SK-MEL-5 (cell line): ENCODE measurements at regions not wholly inside any gene's neighbourhood (a gene's known extent, or its start where the extent isn't known, plus 50 kb on each side); places are given as distances from the start of the nearest gene placed in this dataset.

Source experiments
- DNase-seq: peaks from one replicate; pipeline ENCODE4 v3.0.0-alpha.2; 2016; ENCODE audit warnings: low read depth, low spot score
- in situ Hi-C: cut with HindIII; loops from 2 replicates; pipeline ENCODE4 v1.10.0; 2016; ENCODE audit warnings: low sequenced_read_pairs, high pct_unique_total_duplicates, low pct_unique_long_range_greater_than_20kb

DNA sequence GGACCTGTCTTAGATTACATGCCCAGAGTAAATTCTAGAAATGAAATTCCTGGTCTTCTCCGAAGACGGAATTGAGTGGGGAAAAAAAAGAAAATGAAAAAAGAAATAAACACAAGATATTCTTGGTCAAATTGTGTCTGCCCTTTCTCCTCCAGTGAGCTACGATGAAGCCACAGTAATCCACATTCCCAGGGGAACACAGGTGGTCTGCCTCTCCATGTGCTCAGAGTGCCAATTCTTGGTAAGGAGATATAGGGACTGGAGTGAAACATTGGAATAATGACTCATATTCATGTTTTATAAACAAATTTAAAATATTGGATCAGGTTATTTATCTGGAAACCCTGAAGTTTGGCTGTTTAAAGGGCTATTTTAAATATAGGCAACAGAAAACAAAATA is 54.2 kb upstream of the MGST2 start:
- in situ Hi-C loops = no loop called here
- DNase-seq = no peak

DNA sequence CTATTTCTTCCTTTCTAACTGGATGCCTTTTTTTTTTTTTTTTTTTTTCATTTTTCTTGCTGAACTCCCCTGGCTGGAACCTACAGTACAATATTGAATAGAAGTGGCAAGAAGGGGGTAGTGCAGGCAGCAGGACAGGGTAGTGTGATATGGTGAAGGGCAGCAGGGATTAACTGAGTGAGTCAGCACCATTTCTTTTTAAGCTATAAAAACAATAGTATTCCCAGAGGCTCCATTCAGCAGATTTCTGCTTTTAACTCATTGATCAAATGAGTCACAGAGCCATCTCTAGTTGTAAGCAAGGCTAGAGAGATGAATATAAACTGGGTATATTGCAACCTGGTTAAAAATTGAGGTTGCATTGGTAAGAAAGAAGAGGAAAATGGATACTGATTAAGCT is 53.6 kb upstream of the SETD7 start:
- peak; percentile 20 for DNase-seq
- in situ Hi-C loops = no loop called here

DNA sequence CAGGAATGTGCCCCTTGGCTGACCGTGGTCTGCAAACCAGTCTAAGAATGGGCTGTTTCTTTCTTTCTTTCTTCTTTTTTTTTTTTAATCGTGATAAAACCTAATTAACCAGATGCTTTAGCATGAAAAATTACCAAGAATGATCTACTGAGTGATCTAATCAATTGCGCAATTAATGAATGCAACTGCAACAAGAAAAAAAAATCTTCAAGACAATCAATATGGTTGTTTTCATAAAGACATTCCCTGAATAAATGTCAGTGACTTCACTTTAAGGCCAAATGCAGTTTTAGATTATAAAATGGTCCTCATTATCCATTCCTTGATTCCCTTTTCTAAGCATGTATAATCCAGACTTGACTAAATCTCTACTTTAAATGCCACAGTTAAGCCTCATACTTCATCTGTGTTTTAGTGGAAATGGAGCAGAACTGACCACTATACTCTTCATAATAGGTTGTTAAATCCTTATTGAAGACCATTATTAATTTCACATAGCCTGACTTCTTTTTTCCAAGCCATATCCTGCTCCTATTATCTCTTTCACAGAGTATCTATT is 51.6 kb upstream of the SETD7 start:
- in situ Hi-C loops = no loop called here

DNA sequence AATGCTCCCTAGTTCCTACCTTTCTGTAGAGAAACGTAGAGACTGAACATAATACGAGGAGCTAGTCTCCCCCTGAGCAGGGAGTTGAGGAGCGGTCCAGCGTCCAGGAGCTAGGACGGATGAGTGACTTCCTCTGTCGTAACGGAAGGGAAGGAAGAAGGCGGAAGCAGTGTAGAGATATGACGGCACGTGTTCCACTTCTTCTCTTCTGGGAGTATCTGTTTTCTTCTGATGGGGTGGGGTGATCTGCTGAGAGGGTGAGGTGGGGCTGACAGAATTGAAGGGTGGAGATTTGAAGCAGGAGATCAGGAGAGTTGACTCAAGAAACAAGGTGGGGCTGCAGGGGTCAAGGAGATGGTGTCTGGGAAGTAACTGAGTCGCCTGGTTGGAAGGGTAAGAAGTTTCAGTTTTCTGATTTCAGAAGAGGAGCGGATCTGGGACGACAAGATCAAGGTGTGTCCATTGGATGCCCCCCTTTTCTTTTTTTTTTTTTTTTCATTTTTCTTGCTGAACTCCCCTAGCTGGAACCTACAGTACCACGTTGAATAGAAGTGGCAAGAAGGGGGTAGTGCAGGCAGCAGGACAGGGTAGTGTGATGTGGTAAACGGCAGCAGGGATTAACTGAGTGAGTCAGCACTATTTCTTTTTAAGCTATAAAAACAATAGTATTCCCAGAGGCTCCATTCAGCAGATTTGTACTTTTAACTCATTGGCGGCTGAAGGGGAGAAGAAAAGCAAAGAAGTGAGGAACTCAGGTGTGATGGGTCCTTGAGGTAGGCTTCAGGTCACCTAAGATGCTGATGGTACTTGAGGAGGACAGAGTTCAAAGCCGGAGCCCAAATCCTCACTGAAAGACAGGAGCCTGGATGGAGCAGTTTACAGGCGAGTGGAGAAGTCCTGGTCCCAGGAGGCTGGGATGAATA is 50.8 kb upstream of the SETD7 start:
- in situ Hi-C loops = no loop called here
- peak; percentile 14 for DNase-seq

More for the DNA sequence above, 51.6 kb upstream of the SETD7 start:
- no peak for DNase-seq

DNA sequence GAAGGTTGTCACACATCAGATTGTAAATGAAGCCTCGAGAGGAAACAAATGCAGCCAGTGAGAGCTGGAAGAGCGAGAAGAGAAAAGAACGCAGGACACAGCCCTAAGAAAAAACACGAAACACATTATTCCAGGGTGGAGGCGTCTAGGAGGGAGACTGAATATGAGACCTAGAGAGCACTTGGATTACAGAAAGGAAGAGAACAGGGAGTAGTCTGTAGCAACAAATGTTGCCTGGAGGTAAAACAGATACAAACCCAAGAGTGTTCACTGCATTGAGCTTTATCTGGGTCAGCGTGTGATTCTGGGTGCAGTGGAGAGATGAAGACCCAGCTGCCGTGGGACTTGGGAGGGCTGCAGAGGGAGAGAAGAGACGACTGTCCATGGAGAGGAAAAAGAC is 50.1 kb upstream of the SETD7 start:
- in situ Hi-C loops = no loop called here
- DNase-seq = peak; percentile 28
